Lower leg skin (tissue), 4 donors: ENCODE measurements at regions not wholly inside any gene's neighbourhood (a gene's known extent, or its start where the extent isn't known, plus 50 kb on each side); places are given as distances from the start of the nearest gene placed in this dataset.

ENCODE experiments used
- DNase-seq, 2 donors: peaks; one replicate each; pipeline ENCODE4 v3.0.0-alpha.2; 2019; ENCODE audit warnings: low spot score in 2 of 2
- H3K4me3 ChIP-seq: fragments of 200-600 bp; sonication (generic); 2 replicates; pipeline ENCODE4 v1.5.1; 2017; ENCODE audit warnings: mild to moderate bottlenecking, low read depth; ENCODE audit not compliant: poor library complexity, severe bottlenecking
- CTCF ChIP-seq, 3 donors: fragments of 450-650 bp; IDR thresholded peaks; one replicate each; pipeline ENCODE4 v1.5.1; 2016; ENCODE audit warnings: antibody characterized with exemption in 3 of 3, mild to moderate bottlenecking in 3 of 3, moderate library complexity in 2 of 3
- POLR2A ChIP-seq, 2 donors: fragments of 450-650 bp; IDR thresholded peaks; one replicate each; pipeline ENCODE4 v1.6.1; 2016 to 2017; ENCODE audit warnings: antibody characterized with exemption in 2 of 2, mild to moderate bottlenecking in 1 of 2, moderate library complexity in 1 of 2
- WGBS, 2 donors: methylation state at CpG; one replicate each; pipeline ENCODE4 v1.1.5; 2018; 5-methylcytosine and 5-hydroxymethylcytosine counted together
- intact Hi-C: fragments of 100-400 bp; cut with DNase I; formaldehyde crosslinking; loops from one replicate; pipeline ENCODE4 v1.15.0; 2023; ENCODE audit warnings: low total_unique reads

- peak in 1 of 2 donors; percentile 37 for DNase-seq
- H3K4me3 ChIP-seq = no peak overlapping the region
- TF ChIP-seq POLR2A (IDR thresholded peaks at IDR 0.05) (no peak), CTCF (IDR thresholded peaks at IDR 0.05) (no peak)
- WGBS, 2 donors = 80 to 83% methylated on average over 3 of the region's 3 CpGs
- intact Hi-C loops = no loop called here
These were observed 229.9 kb downstream of the PTPRU start for GRCh38 chr1:29466258-29466657.

- intact Hi-C loops = no loop called here
- TF ChIP-seq CTCF (IDR thresholded peaks at IDR 0.05) = no peak
- TF ChIP-seq POLR2A (IDR thresholded peaks at IDR 0.05) = no peak
- WGBS, 2 donors = 76 to 85% methylated on average over 4 of the region's 4 CpGs
- no peak overlapping the region for H3K4me3 ChIP-seq
- no peak for DNase-seq
These were observed 229.4 kb downstream of the PTPRU start for GRCh38 chr1:29465755-29466154.

- no peak for TF ChIP-seq POLR2A (IDR thresholded peaks at IDR 0.05)
- no peak for TF ChIP-seq CTCF (IDR thresholded peaks at IDR 0.05)
- DNase-seq = peak in 1 of 2 donors; percentile 74
- intact Hi-C loops = no loop called here
- H3K4me3 ChIP-seq = no peak overlapping the region
- 71 to 75% methylated on average over 7 of the region's 7 CpGs for WGBS, 2 donors
These were observed 225.8 kb downstream of the PTPRU start for GRCh38 chr1:29462096-29462495.

GRCh38 chr1:29461115-29461739 lies 224.9 kb downstream of the PTPRU start:
- WGBS, 2 donors = 87 to 92% methylated on average over 7 of the region's 7 CpGs
- intact Hi-C loops = no loop called here
- TF ChIP-seq CTCF (IDR thresholded peaks at IDR 0.05) = no peak
- TF ChIP-seq POLR2A (IDR thresholded peaks at IDR 0.05) = no peak
- DNase-seq = peak in 1 of 2 donors; percentile 77
- no peak overlapping the region for H3K4me3 ChIP-seq

- intact Hi-C loops = no loop called here
- peak in 1 of 2 donors; percentile 49 for DNase-seq
- TF ChIP-seq CTCF (IDR thresholded peaks at IDR 0.05) (no peak), POLR2A (IDR thresholded peaks at IDR 0.05) (no peak)
- no peak overlapping the region for H3K4me3 ChIP-seq
These were observed 224.4 kb downstream of the PTPRU start for GRCh38 chr1:29460694-29461093.

GRCh38 chr1:29460041-29460610 lies 223.8 kb downstream of the PTPRU start:
- TF ChIP-seq CTCF (IDR thresholded peaks at IDR 0.05) (no peak), POLR2A (IDR thresholded peaks at IDR 0.05) (no peak)
- H3K4me3 ChIP-seq = no peak overlapping the region
- WGBS, 2 donors = 60 to 69% methylated on average over 4 of the region's 4 CpGs
- intact Hi-C loops = no loop called here
- DNase-seq = peak in 1 of 2 donors; percentile 62
